HG02798 (cell line): ENCODE measurements at regions not wholly inside any gene's neighbourhood (a gene's known extent, or its start where the extent isn't known, plus 50 kb on each side); places are given as distances from the start of the nearest gene placed in this dataset.

Experiments used
- ATAC-seq: cut with Tn5 transposase; IDR thresholded peaks from one replicate; pipeline ENCODE4 v1.9.1; 2021; ENCODE audit warnings: mild to moderate bottlenecking; ENCODE audit not compliant: unreplicated experiment, poor library complexity

DNA sequence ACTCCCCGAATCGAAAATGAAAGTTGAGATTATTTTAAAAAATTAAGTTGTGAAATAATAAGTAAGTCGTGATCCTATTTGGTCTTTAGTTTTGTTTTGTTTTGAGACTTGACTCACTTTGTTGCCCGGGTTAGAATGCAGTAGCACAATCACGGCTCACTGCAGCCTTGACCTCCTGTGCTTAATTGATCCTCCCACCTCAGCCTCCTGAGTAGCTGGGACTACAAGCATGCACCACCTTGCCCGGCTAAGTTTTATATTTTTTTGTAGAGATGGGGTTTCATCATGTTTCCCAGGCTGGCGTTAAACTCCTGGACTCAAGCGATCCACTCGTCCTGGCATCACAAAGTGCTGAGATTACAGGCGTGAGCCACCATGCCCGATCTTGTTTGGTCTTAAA, 326.2 kb downstream of the MYCN start:
- no peak for ATAC-seq

DNA sequence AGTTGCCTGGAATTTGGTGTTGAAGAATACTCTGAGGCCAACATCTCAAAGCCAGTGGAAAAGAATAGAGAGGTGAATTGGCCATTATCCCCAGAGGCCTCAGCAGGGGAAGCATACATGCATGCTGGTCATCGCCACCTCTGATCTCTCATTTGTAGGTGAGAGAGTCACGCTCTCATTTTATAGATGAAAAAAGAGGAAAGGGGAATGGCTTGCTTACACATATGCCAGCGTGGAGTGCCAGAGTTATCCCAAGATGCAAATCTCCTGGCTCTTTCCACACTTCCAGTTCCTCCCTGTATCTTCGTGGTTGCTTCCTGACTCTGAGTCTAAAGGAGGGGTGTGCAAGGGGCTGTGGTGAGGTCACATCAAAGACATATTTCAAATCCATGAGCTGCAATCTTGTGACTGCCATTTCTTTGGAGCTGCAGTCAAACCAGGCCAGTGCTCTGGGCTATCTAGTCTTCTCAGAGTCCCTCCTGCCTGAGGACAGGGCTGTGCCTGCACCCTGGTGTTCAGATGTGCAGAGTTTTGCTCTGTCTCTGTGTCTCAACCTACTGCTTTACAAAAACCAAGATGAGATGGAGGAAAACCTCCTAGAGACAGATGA, 324.7 kb downstream of the MYCN start:
- ATAC-seq, result no peak

DNA sequence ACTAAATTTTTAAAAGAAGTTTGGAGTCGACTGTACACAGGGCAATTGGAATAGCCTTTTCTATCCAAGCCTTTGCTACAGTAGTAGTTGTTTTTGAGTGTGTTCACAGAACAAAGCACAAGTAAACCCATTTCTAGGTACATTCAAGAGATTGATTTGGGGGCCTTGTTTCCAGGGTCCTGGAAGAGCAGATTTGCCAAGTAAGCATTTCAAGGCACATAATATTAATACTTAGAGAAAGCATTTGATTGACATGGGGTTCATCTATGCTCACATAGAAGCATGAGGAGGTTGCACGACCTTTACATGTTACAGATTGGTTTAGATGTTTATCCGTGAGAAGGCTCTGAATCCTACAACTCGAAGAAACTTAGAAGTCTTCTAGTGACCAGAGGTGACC, 324.1 kb downstream of the MYCN start:
- no peak for ATAC-seq

DNA sequence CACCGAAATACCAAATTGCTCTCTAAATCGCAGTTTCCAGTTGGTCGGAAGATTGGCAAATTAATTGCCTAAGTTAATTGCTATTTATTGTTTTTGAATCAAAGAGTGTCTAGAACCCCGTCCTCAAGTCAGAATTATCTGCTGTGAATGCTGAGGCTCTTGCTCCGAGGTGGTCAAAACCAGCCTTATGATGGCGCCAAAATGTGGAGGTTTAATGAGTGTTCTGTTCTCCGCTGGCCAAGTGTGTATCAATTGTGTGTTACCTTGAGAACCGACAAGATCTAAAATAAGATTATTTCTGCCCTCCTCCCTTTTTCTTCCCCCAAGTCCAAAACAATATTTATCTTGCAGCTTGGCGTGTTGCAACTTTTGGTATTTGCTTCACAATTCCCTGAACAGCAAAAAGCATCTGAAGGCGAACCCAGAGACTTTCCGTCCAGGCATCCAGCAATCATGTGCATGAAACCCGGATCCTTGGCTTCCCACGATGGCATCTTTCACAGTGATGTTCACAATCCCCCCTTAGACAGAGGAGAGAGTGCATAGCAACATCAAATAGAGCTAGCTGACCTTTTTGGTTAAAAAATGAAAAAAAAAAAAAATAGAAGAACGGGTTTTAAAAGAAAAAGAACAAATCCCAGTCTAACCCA, 323.0 kb downstream of the MYCN start:
- no peak for ATAC-seq

DNA sequence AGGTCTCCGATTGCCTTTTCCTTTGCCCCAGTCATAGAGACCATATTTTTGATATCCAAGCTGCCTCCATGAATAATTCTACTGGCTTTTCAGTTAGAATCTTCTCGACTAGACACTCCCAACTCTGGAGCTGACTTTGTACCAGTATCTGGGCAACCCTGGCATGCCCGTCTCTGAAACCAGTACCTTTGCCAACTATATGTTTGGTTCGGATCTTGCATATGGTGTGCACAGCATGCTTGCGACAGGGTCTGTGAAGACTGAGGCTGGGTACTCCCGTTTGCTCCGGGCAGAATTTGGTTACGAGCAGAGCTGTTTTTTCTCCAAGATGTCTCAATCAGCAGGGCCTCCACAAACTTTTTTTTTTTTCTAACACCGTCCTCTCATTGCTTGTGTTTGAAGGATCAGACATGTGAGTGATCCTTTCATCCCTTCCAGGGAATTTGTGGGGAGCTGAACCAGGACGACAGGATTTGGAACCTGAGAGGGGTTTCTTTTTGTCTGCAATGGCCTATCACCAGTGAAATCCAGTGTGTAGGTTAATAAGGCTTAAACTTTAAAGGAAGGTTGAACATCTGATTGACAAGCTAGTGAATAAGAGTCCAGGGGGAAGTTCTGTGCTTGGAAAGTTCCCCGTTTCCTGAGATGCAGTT, 322.3 kb downstream of the MYCN start:
- ATAC-seq, result no peak

DNA sequence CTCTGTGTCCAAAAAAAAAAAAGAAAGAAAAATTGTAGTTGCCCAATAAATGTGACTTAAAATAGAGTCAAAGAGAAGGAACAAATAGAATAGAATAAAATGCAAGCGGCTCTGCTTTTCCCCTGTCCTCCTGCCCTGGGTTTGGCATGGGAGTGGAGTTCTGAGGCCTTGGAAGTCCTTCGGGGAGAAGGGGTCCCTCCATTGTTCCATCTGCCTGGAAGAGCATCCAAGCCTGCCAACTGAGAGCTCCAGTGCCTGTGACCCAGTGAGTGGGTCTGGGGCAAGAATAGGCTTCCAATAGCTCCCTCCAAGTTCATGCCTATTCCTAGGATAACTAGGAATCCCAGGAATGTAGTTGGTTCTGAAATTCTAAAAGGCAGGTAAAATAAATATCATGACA, 321.4 kb downstream of the MYCN start:
- no peak for ATAC-seq

DNA sequence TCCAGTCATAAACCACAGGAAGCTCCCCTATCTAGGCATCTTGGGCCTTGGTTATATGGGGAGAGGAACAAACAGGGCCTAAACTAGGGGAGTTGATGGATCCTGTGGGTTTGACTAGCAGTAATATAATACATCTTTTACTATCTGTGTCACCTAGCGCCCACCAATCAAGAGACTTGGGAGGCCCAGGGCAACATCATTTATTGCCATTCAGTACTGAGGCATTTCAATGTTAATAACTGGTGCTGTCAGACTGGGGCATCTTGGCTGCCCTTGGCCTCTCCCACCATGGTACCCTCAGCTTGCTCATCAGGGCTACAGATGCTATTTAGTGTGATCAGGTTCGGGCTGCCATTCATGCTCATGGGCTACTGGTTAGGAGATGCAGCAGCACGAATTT, 320.7 kb downstream of the MYCN start:
- no peak for ATAC-seq

DNA sequence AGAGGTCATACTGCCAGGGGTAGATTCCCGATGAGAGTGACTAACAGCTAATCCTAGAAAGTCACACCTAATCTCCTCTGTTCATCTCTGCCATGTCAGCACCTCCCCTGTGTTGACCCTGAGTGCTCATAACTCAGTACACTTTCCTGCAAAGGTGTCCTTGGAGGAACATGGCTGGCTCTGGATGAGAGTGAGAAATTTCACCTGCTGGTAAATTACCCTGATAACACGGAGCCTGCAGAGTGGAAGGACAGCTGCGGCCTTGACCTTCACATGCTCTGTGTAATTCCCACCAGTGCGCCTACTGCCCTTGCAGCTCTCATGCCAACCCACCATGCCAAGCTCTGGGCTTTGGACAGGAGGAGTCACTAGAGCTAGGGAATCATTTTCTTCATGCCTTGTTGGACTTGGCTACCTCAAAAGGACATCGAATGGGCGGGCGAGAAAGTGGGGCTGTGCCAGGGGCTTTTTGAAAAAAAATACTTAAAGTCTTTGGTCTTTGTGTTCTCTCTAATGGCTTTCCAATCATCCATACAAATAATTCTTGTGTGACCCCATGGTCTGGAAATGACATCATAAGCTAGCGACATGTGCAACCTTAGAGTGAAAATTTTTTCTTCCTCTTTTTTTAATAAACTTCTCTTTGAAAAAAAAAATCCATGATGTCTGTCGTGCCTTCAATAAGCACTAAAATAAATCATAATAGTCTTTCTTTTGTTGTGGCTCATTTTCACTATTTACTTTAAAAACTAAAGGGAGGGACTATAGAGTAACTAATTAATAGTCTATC, 319.9 kb downstream of the MYCN start:
- no peak for ATAC-seq

DNA sequence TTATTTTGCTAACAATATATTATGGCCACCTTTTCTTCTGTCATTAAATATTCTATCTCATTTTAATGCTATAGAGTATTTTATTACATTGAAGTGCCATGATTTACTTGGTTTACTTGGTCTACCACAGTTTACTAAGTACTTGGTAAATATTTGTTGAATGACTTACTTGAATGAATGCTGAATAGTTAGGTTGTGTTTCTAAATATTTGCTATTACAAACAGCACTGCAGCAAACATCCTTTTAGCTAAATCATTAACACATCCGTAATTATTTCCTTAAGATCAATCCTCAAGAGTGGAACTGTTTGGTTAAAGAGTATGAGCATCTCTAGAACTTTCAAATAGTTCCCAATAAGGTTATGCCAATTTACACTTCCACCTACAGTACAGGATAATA, 318.7 kb downstream of the MYCN start:
- no peak for ATAC-seq

DNA sequence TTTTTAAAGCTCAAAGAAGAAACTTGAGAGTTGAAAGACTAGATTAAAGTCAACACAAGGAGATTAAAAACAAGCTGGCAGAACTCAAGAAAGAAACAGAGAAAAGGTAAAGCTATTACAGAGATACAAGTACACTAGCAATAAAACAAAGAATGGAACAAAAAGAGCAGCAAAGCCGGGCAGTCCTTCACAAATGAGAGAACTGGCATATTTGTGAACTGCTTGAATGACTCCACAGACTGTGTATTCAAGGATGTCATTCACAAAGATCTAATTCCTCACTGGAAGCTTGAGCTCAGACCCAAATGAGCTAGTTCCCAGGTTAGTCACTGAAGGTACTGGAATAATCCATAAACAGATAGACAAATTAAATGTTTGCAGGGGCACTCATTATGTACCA, 318.0 kb downstream of the MYCN start:
- ATAC-seq, result no peak

DNA sequence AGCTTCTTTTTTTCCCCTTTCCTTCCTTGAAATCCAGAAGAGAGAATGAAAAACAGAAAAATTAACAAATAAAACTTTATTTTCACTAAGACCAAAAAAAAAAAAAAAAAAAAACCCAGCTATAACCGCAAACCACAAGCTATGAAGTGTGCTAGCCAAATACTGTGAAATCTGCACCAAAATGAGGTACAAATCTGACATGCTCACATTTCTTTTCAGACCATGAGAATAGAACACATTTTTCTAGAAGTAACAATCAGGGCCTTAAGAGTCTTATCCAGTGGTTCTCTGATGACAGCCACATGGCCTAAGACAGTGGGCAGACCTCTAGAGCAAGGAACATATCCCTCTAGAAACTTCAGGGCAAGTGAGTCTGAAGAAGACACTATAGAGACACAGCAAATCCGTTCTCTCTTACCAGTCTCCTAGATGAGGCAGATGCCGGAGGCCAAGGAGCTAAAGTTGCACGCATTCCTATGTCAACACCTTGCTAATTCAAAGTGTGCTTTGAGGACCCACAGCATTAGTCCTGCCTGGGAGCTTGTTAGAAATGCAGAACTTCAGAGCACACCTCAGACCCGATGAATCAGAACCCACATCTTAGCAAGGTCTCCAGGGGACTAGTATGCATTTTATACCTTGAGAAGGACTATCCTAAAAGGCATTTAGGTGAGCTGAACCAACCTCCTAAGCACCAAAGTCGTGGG, 317.1 kb downstream of the MYCN start:
- no peak for ATAC-seq

DNA sequence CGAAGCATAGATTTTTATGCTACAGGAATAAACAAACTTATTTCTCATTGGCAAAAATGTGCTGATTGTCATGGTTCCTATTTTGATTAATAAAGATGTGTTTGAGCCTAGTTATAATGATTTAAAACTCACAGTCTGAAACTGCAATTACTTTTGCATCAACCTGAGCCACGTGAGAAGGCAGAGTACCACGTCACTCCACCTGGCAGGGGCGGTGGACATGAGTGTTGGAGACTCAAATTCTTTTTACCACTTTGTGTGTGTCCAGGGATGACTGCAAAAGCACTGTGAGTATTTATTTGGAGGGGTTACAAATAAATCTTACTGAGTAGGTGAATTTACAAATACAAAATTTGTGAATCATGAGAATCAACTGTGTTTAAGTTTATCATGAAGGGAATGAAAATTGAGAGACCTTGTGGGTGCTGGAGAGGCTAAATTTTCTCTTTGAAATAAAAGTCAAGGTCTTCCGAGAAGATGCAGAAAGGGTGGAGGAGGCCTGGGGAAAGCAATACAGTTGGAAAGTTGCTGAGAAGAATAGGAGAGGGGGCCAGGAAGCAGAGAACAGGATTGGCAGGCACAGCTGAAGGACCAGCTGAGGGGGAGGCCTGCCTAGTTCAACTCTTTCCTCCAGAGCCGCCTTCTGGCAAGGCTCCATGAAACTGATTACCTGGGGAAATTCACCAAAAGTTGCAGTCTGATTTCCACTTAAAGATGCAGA, 316.4 kb downstream of the MYCN start:
- no peak for ATAC-seq

DNA sequence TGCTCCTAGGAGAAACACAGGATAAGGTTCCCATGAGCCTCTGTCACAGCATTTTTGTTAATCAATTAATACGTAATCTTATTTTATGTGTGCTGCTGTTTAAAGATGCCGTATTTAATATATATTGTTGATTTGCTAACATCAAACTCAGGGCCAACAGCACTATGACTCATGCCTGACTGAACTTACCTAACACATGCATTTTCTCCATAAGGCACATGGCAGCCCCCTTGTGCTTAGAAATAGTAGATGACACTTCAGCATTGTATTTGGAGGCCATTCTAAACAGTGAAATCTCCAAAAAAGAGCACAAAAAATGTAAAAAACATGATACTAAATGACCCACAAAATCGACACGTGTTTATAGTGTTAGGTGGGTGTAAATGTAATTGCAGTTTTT, 314.8 kb downstream of the MYCN start:
- no peak for ATAC-seq

DNA sequence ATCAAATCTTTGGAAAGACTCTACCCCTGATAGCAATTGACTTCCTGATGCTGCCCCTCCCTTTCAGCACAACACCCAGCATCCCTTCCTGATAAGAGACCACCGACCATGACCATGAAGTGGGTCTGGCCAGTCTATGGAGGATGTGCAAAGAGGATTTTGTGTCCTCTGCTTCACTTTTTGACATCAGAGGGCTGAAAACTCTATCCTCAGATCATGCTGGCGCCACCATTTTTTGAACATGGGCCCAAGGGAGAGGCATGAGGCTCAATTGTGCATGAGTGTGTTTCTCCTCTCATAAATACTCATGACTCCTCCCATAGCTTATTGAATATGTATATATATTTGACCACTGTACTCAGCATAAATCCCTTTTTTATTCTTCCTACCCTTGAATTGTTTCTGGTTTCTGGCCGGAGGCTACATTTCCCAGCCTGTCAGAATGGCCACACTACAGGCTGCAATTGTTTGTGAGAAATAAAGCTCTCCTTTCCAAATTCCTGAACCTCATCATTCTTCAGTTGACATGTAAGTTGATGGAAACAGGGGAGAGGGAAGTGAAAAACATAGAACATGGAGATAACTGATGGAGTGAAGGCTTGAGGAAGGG, 314.1 kb downstream of the MYCN start:
- ATAC-seq, result no peak

DNA sequence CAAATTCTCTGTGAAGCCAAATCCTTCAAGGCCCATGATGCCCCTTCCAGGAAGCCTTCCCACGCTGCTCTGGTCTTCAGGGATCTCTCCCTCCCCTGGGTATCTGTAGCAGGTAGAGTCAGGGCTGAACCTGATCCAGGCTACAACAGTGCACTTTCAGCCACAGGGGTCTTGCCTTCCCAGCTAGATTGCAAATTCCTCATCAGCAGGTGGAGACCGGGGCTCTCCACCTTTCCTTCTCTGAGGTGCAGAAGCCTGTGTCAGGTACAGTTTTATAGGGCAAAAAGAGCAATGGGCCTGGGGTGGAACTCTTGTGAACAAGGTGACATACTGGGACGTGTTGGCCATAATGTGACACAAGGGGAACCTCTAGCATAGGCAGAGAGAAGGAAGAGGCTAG, 312.9 kb downstream of the MYCN start:
- ATAC-seq, result no peak

DNA sequence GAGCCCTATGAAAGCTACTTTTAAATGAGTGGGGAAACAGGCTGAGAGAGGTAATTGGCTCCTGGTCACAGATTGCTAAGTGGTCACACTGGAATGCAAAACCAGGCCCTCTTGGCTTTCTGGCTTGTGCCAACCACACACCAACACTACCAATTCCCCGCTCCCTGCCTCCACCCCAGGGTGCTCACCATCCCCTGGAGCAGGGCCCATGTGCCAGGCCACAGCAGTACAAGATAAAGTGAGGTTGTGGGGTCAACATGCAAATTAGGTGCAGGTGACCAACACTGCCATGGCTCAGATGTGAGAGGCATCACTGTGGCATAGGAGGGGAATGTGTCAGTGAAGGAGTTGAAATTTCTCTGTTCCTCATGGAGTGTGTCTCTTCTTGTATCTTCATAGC, 312.5 kb downstream of the MYCN start:
- no peak for ATAC-seq

DNA sequence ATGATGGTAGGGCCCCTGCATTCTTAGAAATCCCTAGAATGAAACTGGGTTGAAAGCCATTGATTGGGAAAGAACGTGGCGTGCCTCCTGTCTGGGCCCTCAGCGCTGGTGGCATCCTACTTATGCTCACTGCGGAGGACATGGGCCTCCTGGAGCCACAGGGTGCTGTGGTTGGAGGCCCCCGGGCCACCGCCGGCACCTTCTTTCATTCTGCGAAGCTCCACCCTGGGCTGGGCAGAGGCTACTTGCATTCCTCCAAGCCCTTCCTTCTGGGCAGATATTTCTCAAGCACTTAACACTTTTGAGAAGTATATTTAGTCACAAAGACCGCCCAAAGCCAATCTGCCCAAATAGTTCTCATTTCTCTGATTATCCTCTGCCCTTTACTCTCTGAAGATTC, 311.9 kb downstream of the MYCN start:
- no peak for ATAC-seq

DNA sequence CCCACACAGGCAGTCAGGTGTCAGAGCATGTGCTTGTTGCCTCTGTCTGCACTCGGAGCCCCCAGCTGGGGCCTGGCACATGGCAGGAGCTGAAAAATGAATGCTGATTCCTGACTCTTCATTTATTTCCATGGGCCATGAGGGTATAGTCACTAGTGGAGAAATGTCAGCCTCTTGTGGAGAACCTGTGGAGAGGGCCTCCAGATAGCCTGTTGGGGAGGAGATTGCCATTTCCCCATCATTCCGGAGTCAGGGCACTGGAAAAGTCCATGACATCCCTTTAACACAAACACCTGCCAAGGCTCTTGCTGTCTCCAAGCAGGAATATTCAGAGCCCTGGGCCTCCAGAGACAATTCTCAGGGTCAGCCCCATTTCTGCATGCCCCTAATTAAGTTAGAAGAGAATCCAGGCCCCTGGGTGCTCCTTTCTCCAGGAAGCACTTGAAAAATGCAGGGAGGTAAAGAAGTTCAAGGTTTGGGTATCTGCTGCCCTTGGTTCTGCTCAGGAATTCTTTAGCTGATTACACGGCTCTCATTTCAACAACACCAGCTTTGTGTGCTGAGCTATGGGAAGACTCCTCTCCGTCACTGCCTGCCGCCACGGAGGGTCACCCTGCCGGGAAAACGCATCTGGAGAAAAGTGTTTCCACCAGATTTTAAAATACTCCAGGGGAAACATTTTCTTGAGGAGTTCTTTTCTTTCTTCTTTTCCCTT, 311.3 kb downstream of the MYCN start:
- no peak for ATAC-seq

DNA sequence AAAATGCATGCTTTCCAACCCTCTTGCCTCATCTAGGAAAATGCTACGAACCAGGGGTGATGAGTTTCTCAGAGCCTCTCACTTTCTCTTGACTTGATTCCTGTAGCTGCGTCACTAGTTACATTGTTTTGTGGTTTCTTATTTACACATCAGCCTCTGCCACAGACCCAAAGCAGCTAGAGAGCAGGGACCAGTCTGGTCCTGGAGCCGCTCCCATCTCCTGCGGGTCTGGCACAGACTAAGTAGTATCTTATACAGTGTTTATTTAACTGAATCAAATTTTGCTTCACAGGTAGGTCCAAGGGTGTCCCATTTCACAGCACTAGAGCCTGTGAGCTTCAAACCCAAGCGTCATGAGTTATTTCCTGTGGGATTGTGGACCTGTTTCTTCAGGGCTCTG, 310.5 kb downstream of the MYCN start:
- ATAC-seq, result no peak
